NCI-H446 (cell line): ENCODE measurements at regions not wholly inside any gene's neighbourhood (a gene's known extent, or its start where the extent isn't known, plus 50 kb on each side); places are given as distances from the start of the nearest gene placed in this dataset.

Experiments used
- DNase-seq, 2 experiments: peaks; one replicate each; lab custom pipeline; 2025; lab: John Stamatoyannopoulos, UW

DNA sequence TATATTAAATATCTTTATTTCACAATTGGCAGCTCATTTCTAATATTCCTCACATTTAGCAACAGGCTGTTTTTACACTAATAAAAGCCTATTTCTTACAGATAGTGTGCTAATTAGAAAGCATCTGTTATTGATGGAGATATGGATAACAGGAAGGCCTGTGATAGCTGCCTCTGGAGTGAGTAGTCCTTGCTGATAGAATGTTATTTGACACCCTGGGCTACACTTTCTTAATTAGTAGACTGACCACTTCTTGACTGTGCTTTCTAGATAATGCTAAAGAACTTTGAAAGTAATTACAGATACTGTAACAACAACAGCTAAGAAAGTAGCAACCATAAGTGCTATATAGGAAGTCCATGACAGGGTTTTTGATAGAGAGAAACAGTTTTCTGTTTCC lies 554.3 kb downstream of the DIAPH3 start:
- no peak for DNase-seq
